ENCODE measurements at regions not wholly inside any gene's neighbourhood (a gene's known extent, or its start where the extent isn't known, plus 50 kb on each side); places are given as distances from the start of the nearest gene placed in this dataset.

DNA sequence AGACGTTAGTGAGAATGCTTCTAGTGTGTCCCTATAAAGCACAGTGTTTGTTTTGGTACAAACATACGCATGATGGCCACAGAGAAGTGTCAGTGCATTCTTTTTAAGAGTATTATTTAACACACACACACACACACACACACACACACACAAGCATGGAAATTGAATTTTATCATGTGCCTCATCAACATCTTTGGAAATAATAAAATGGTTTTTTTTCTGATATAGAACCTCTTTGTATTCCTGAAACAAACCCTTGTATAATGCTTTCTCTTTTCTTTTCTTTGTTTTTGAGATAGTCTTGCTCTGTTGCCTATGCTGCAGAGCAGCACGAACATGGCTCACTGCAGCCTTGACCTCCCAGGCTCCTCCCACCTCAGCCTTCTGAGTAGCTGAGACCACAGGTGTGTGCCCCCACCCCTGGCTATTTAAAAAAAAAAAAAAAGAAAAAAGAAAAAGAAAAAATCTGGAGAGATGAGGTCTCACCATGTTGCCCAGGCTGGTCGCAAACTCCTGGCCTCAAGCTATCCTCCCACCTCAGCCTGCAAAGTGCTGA, 116.2 kb upstream of the SYNDIG1 start:
- DNase-seq (ENCODE audit: extremely low spot score, unreplicated experiment): no peak
- H3K9me3 Mint-ChIP-seq: no peaks in the 10 kb centered on the region
- no peaks in the 10 kb centered on the region for H3K36me3 Mint-ChIP-seq
- H3K27me3 Mint-ChIP-seq: peaks cover 24% of the 10 kb centered on the region
- TF ChIP-seq, protein P1, sequence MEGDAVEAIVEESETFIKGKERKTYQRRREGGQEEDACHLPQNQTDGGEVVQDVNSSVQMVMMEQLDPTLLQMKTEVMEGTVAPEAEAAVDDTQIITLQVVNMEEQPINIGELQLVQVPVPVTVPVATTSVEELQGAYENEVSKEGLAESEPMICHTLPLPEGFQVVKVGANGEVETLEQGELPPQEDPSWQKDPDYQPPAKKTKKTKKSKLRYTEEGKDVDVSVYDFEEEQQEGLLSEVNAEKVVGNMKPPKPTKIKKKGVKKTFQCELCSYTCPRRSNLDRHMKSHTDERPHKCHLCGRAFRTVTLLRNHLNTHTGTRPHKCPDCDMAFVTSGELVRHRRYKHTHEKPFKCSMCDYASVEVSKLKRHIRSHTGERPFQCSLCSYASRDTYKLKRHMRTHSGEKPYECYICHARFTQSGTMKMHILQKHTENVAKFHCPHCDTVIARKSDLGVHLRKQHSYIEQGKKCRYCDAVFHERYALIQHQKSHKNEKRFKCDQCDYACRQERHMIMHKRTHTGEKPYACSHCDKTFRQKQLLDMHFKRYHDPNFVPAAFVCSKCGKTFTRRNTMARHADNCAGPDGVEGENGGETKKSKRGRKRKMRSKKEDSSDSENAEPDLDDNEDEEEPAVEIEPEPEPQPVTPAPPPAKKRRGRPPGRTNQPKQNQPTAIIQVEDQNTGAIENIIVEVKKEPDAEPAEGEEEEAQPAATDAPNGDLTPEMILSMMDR (conservative IDR thresholded peaks at IDR 0.05): no peak
- peaks cover 12% of the 10 kb centered on the region for H3K4me1 Mint-ChIP-seq (ENCODE audit: unreplicated experiment)
- no peak overlapping the region for H3K4me3 Mint-ChIP-seq
- H3K27ac Mint-ChIP-seq: no peak overlapping the region

DNA sequence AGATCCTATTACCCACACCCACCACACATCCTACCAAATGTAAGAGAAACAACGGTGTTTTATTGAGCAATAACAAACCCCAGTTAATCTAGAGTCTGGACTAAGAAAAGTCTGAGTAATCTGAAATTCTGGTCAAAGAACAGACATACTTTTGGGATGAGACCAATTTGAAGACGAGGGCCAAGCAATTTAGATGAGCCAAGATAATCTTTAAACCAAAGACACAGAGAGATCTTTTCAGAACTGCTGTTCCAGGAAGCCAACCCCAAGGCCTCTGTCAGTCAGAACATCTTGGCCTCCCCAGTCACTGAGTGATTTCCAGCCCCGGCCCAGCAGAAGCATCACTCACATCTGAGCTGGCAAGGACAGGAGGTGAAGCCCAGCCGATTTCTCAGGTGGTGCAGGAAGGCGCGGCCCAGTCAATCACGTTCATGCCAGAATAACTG, 118.5 kb upstream of the SYNDIG1 start:
- Mint-ChIP-seq H3K27me3 (peaks cover 18% of the 10 kb centered on the region), H3K36me3 (no peaks in the 10 kb centered on the region), H3K4me3 (no peak overlapping the region), H3K9me3 (no peaks in the 10 kb centered on the region), H3K4me1 (ENCODE audit: unreplicated experiment) (no peaks in the 10 kb centered on the region), H3K27ac (no peak overlapping the region)
- TF ChIP-seq, protein P1 (conservative IDR thresholded peaks at IDR 0.05): no peak
- no peak for DNase-seq (ENCODE audit: extremely low spot score, unreplicated experiment)

DNA sequence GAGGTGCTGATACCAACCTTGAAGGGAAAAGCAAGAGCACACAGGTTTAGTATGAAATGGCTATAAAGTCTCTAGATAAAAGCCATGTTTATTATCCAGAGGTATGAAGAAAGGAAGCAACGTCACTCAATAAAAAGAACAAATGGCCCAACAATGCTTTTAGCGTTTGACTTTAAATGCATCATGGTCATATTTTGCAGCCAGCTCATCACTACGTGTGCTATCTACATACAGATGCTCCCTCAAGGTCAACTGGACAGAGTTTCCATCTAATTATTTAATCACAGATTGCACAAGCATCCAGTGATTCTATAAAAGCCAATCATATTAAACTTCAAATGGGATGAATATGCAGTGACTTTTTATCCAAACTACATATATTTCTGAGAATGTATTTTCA, 127.6 kb upstream of the SYNDIG1 start:
- no peak for DNase-seq (ENCODE audit: extremely low spot score, unreplicated experiment)
- H3K4me3 Mint-ChIP-seq: no peak overlapping the region
- TF ChIP-seq, protein P1 (conservative IDR thresholded peaks at IDR 0.05): no peak
- H3K36me3 Mint-ChIP-seq: no peaks in the 10 kb centered on the region
- H3K9me3 Mint-ChIP-seq: peaks cover 6% of the 10 kb centered on the region
- H3K4me1 Mint-ChIP-seq (ENCODE audit: unreplicated experiment): peaks cover 6% of the 10 kb centered on the region
- no peak overlapping the region for H3K27ac Mint-ChIP-seq
- peaks cover 19% of the 10 kb centered on the region for H3K27me3 Mint-ChIP-seq

DNA sequence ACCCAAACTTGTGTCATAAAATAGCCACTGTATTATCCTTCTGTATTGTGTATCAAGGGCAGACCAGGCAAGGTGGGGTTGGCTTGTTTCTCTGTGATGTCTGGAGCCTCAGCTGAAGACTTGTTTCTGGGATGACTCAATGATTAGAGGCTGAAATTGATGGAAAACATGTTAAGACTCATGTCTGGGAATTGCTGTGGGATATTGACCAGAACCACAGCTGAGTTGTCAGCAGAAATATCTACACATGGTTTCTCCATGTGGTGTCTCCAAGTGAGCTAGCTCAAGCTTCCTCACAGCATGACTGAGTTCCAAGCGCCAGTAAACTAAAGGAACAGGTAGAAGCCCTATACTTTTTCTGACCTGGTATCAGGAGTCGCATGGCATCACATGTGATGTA, 128.5 kb upstream of the SYNDIG1 start:
- TF ChIP-seq, protein P1 (conservative IDR thresholded peaks at IDR 0.05): no peak
- no peak for DNase-seq (ENCODE audit: extremely low spot score, unreplicated experiment)
- no peaks in the 10 kb centered on the region for H3K36me3 Mint-ChIP-seq
- H3K9me3 Mint-ChIP-seq: peaks cover 6% of the 10 kb centered on the region
- H3K27me3 Mint-ChIP-seq: peaks cover 21% of the 10 kb centered on the region
- H3K4me1 Mint-ChIP-seq (ENCODE audit: unreplicated experiment): peaks cover 6% of the 10 kb centered on the region
- H3K4me3 Mint-ChIP-seq: no peak overlapping the region
- H3K27ac Mint-ChIP-seq: no peak overlapping the region

DNA sequence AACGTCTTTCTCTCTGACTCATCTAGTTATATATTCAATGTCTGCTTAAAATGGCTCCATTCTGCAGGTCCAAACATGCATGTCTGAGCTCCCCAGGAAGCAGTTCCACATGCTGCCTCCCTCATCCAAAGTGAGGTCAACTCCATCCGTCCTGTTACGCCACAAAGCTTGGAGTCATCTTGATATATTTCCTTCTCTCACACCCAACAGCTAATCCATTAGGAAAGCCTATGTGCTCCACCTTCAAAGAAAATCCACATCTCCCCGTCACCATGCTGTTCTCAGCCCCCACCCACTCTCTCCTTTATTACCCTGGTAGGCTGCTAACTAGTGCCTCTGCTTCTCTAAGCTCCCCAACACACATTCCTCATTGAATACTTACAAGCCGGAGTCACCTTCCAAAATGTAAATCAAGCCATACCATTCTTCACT, 130.2 kb upstream of the SYNDIG1 start:
- peaks cover 27% of the 10 kb centered on the region for H3K27me3 Mint-ChIP-seq
- H3K4me1 Mint-ChIP-seq (ENCODE audit: unreplicated experiment): peaks cover 6% of the 10 kb centered on the region
- no peaks in the 10 kb centered on the region for H3K36me3 Mint-ChIP-seq
- no peak overlapping the region for H3K4me3 Mint-ChIP-seq
- TF ChIP-seq, protein P1 (conservative IDR thresholded peaks at IDR 0.05): no peak
- H3K9me3 Mint-ChIP-seq: peaks cover 6% of the 10 kb centered on the region
- H3K27ac Mint-ChIP-seq: no peak overlapping the region
- no peak for DNase-seq (ENCODE audit: extremely low spot score, unreplicated experiment)

DNA sequence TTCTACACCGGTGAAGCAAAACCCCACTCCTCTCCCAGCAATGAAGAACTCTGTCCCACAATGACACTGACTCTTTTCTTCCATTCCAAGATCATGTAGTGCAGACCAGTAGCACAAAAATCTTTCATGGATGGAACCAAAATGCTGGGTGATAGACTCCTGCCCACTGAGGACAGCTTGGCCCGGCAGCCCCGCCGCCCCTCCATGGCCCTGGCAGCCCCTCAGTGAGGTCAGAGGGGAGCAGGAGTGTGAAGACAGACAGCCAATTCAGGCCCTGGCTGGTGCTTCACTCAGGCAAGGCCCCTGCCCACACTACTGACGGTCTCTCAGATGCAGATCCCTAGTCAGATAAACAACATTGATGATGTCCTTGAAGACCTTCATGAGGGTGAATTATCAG, 131.9 kb upstream of the SYNDIG1 start:
- H3K4me3 Mint-ChIP-seq: no peak overlapping the region
- no peak for DNase-seq (ENCODE audit: extremely low spot score, unreplicated experiment)
- peaks cover 6% of the 10 kb centered on the region for H3K9me3 Mint-ChIP-seq
- peaks cover 40% of the 10 kb centered on the region for H3K27me3 Mint-ChIP-seq
- H3K27ac Mint-ChIP-seq: no peak overlapping the region
- H3K4me1 Mint-ChIP-seq (ENCODE audit: unreplicated experiment): peaks cover 6% of the 10 kb centered on the region
- TF ChIP-seq, protein P1 (conservative IDR thresholded peaks at IDR 0.05): no peak
- H3K36me3 Mint-ChIP-seq: no peaks in the 10 kb centered on the region
